GM21390 (cell line): ENCODE measurements at regions not wholly inside any gene's neighbourhood (a gene's known extent, or its start where the extent isn't known, plus 50 kb on each side); places are given as distances from the start of the nearest gene placed in this dataset.

Experiments
- ATAC-seq: cut with Tn5 transposase; IDR thresholded peaks from one replicate; pipeline ENCODE4 v1.9.1; 2021; ENCODE audit not compliant: unreplicated experiment

GRCh38 chr5:123865641-123866040 is 353.7 kb downstream of the CSNK1G3 start:
- ATAC-seq = no peak

GRCh38 chr5:123864578-123864977 is 352.6 kb downstream of the CSNK1G3 start:
- no peak for ATAC-seq

GRCh38 chr5:123858938-123859337 is 347.0 kb downstream of the CSNK1G3 start:
- no peak for ATAC-seq

- no peak for ATAC-seq
Observed at GRCh38 chr5:123856766-123857165, 344.8 kb downstream of the CSNK1G3 start.

GRCh38 chr5:123855609-123856008 is 343.6 kb downstream of the CSNK1G3 start:
- no peak for ATAC-seq

GRCh38 chr5:123845356-123846100 is 333.6 kb downstream of the CSNK1G3 start:
- no peak for ATAC-seq

GRCh38 chr5:123844873-123845272 is 332.9 kb downstream of the CSNK1G3 start:
- ATAC-seq = no peak

GRCh38 chr5:123835421-123835820 is 323.4 kb downstream of the CSNK1G3 start:
- no peak for ATAC-seq

GRCh38 chr5:123830575-123830974 is 318.6 kb downstream of the CSNK1G3 start:
- ATAC-seq = no peak

- no peak for ATAC-seq
Observed at GRCh38 chr5:123827811-123828210, 315.8 kb downstream of the CSNK1G3 start.

GRCh38 chr5:123819833-123820232 is 307.9 kb downstream of the CSNK1G3 start:
- no peak for ATAC-seq

- no peak for ATAC-seq
Observed at GRCh38 chr5:123819386-123819785, 307.4 kb downstream of the CSNK1G3 start.

GRCh38 chr5:123817267-123817666 is 305.3 kb downstream of the CSNK1G3 start:
- no peak for ATAC-seq

GRCh38 chr5:123814801-123815470 is 303.0 kb downstream of the CSNK1G3 start:
- ATAC-seq = no peak

- peak; percentile 58 for ATAC-seq
Observed at GRCh38 chr5:123813937-123814624, 302.1 kb downstream of the CSNK1G3 start.

- ATAC-seq = no peak
Observed at GRCh38 chr5:123813264-123813663, 301.3 kb downstream of the CSNK1G3 start.

GRCh38 chr5:123811831-123812230 is 299.9 kb downstream of the CSNK1G3 start:
- no peak for ATAC-seq

GRCh38 chr5:123810746-123811340 is 298.9 kb downstream of the CSNK1G3 start:
- no peak for ATAC-seq

GRCh38 chr5:123810253-123810652 is 298.3 kb downstream of the CSNK1G3 start:
- ATAC-seq = no peak

GRCh38 chr5:123809594-123810221 is 297.7 kb downstream of the CSNK1G3 start:
- no peak for ATAC-seq
